ENCODE measurements at regions not wholly inside any gene's neighbourhood (a gene's known extent, or its start where the extent isn't known, plus 50 kb on each side); places are given as distances from the start of the nearest gene placed in this dataset.

DNA sequence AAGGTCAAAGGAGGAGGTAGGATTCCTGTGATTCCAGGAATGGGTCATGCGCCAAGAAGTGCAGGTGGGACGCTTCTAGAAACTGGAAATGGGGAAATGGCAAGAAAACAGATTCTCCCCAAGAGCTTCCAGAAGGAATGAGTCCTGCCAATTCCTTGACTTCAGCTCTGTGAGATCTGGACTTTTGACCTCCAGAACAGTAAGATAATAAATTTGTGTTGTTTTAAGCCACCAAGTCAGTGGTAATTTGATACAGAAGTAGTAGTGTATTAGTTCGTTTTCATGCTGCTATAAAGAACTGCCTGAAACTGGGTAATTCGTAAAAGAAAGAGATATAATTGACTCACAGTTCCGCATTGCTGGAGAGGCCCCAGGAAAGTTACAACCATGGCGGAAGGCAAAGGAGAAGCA, 178.6 kb upstream of the GALNT17 start:
- TF ChIP-seq CTCF (IDR thresholded peaks at IDR 0.05; ENCODE audit: insufficient read depth, low read length) = no peak
- TF ChIP-seq, protein P1, sequence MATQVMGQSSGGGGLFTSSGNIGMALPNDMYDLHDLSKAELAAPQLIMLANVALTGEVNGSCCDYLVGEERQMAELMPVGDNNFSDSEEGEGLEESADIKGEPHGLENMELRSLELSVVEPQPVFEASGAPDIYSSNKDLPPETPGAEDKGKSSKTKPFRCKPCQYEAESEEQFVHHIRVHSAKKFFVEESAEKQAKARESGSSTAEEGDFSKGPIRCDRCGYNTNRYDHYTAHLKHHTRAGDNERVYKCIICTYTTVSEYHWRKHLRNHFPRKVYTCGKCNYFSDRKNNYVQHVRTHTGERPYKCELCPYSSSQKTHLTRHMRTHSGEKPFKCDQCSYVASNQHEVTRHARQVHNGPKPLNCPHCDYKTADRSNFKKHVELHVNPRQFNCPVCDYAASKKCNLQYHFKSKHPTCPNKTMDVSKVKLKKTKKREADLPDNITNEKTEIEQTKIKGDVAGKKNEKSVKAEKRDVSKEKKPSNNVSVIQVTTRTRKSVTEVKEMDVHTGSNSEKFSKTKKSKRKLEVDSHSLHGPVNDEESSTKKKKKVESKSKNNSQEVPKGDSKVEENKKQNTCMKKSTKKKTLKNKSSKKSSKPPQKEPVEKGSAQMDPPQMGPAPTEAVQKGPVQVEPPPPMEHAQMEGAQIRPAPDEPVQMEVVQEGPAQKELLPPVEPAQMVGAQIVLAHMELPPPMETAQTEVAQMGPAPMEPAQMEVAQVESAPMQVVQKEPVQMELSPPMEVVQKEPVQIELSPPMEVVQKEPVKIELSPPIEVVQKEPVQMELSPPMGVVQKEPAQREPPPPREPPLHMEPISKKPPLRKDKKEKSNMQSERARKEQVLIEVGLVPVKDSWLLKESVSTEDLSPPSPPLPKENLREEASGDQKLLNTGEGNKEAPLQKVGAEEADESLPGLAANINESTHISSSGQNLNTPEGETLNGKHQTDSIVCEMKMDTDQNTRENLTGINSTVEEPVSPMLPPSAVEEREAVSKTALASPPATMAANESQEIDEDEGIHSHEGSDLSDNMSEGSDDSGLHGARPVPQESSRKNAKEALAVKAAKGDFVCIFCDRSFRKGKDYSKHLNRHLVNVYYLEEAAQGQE (IDR thresholded peaks at IDR 0.05; ENCODE audit: insufficient replicate concordance, low read depth) = no peak

Measured in HL-60 (cell line).